Activated T-helper 9 cell treated with anti-CD3 and anti-CD28 coated beads, Interleukin-2, amount 50 U/mL, for 16 hours (primary cell): ENCODE measurements at regions not wholly inside any gene's neighbourhood (a gene's known extent, or its start where the extent isn't known, plus 50 kb on each side); places are given as distances from the start of the nearest gene placed in this dataset.
"Not testable (repeated sequence)": the region's sequence is repeated elsewhere in the genome, so short reads cannot be mapped to it uniquely, and the experiment has no call there.

ENCODE experiments used
- DNase-seq: peaks from one replicate; pipeline ENCODE4 v3.0.0-alpha.2; 2020; ENCODE audit warnings: low read depth

- DNase-seq = no peak
Measured at GRCh38 chr20:33908336-33908735, 85.4 kb upstream of the RALY start.

GRCh38 chr20:33908868-33909267, 84.8 kb upstream of the RALY start:
- no peak for DNase-seq

- no peak for DNase-seq
Measured at GRCh38 chr20:33909331-33909921, 84.3 kb upstream of the RALY start.

- DNase-seq = no peak
Measured at GRCh38 chr20:33910056-33910455, 83.7 kb upstream of the RALY start.

GRCh38 chr20:33910529-33911327, 83.0 kb upstream of the RALY start:
- no peak for DNase-seq

- no peak for DNase-seq
Measured at GRCh38 chr20:33914919-33915318, 78.8 kb upstream of the RALY start.

GRCh38 chr20:33915726-33916331, 77.9 kb upstream of the RALY start:
- peak; percentile 34 for DNase-seq

- no peak for DNase-seq
Measured at GRCh38 chr20:33916768-33917167, 76.9 kb upstream of the RALY start.

GRCh38 chr20:33917831-33918525, 75.7 kb upstream of the RALY start:
- DNase-seq = no peak

GRCh38 chr20:33918662-33919061, 75.0 kb upstream of the RALY start:
- no peak for DNase-seq

GRCh38 chr20:33919653-33920052, 74.1 kb upstream of the RALY start:
- no peak for DNase-seq

GRCh38 chr20:33922224-33922623, 71.5 kb upstream of the RALY start:
- DNase-seq = no peak

GRCh38 chr20:33923740-33924139, 70.0 kb upstream of the RALY start:
- no peak for DNase-seq

GRCh38 chr20:33925867-33926266, 67.8 kb upstream of the RALY start:
- DNase-seq = no peak

- no peak for DNase-seq
Measured at GRCh38 chr20:33926425-33926824, 67.3 kb upstream of the RALY start.

GRCh38 chr20:33927724-33928123, 66.0 kb upstream of the RALY start:
- no peak for DNase-seq

- no peak for DNase-seq
Measured at GRCh38 chr20:33929917-33930316, 63.8 kb upstream of the RALY start.

GRCh38 chr20:33933469-33933909, 60.2 kb upstream of the RALY start:
- peak; percentile 10 for DNase-seq

- no peak for DNase-seq
Measured at GRCh38 chr20:33936656-33937055, 57.1 kb upstream of the RALY start.

GRCh38 chr20:33939031-33939430, 54.7 kb upstream of the RALY start:
- not testable (repeated sequence) for DNase-seq

GRCh38 chr20:33940666-33941065, 53.0 kb upstream of the RALY start:
- no peak for DNase-seq
